Hepatocyte (in vitro differentiated cells): ENCODE measurements at regions not wholly inside any gene's neighbourhood (a gene's known extent, or its start where the extent isn't known, plus 50 kb on each side); places are given as distances from the start of the nearest gene placed in this dataset.

Experiments
- CTCF ChIP-seq: fragments of 200-600 bp; sonication (generic); IDR thresholded peaks from 2 replicates; pipeline ENCODE4 v1.5.1; 2016; ENCODE audit warnings: antibody characterized with exemption, mild to moderate bottlenecking; ENCODE audit not compliant: poor library complexity
- EZH2 ChIP-seq: fragments of 200-600 bp; sonication (generic); IDR thresholded peaks from 2 replicates; pipeline ENCODE4 v1.6.1; 2016; ENCODE audit warnings: antibody characterized with exemption, mild to moderate bottlenecking, borderline replicate concordance
- EZH2phosphoT487 ChIP-seq: fragments of 200-600 bp; sonication (generic); IDR thresholded peaks from one replicate; pipeline ENCODE4 v1.6.1; 2018; ENCODE audit warnings: antibody characterized with exemption, mild to moderate bottlenecking, low read depth, moderate library complexity; ENCODE audit not compliant: unreplicated experiment, severe bottlenecking

GRCh38 chr19:34023381-34023780, 148.9 kb upstream of the LSM14A start:
- TF ChIP-seq CTCF: no peak
- no peak for TF ChIP-seq EZH2phosphoT487
- no peak for TF ChIP-seq EZH2
